Pancreas (tissue), 10 donors: ENCODE measurements at regions not wholly inside any gene's neighbourhood (a gene's known extent, or its start where the extent isn't known, plus 50 kb on each side); places are given as distances from the start of the nearest gene placed in this dataset.

Source experiments
- ATAC-seq, 4 donors: fragments of 200-7000 bp; cut with Tn5 transposase; one replicate each; pipeline versions ENCODE4 v1.8.0 to v1.9.1; 2020; ENCODE audit warnings: mild to moderate bottlenecking in 4 of 4, moderate library complexity in 4 of 4
- DNase-seq, 6 donors: peaks; one replicate each; pipeline ENCODE4 v3.0.0-alpha.2; 2020
- FAIRE-seq: peaks from 2 replicates; lab custom pipeline; 2012; peaks lifted over from hg19 to GRCh38; lab: Jason Lieb, UNC
- H3K27ac ChIP-seq, 4 donors: fragments of 200-600 bp; sonication (generic); 1 replicate in 3 of 4; 2 replicates in 1 of 4; pipeline versions ENCODE4 v1.5.0 to v1.8.0; 2020
- H3K27me3 ChIP-seq, 4 donors: fragments of 200-600 bp; one replicate each; pipeline ENCODE4 v1.8.0; 2021
- H3K36me3 ChIP-seq, 3 donors: fragments of 200-600 bp; sonication (generic) in 1 of 3; one replicate each; pipeline versions ENCODE4 v1.5.0 to v1.8.0; 2020 to 2021
- H3K4me1 ChIP-seq, 3 donors: fragments of 200-600 bp; one replicate each; pipeline ENCODE4 v1.8.0; 2021
- H3K4me3 ChIP-seq, 4 donors: fragments of 200-600 bp; sonication (generic) in 2 of 4; one replicate each; pipeline versions ENCODE4 v1.5.0 to v1.8.0; 2020 to 2021
- H3K9me3 ChIP-seq, 4 donors: fragments of 200-600 bp; one replicate each; pipeline ENCODE4 v1.8.0; 2021
- CTCF ChIP-seq, 4 donors: fragments of 200-600 bp; sonication (generic) in 3 of 4; IDR thresholded peaks; one replicate each; pipeline versions ENCODE4 v1.5.0 to v1.8.0; 2021; ENCODE audit warnings: antibody characterized with exemption in 4 of 4
- WGBS, 2 donors: extraction: QIAGEN DNeasy Blood & Tissue Kit; methylation state at CpG; one replicate each; pipeline ENCODE4 v1.1.7; 2013; 5-methylcytosine and 5-hydroxymethylcytosine counted together
- intact Hi-C, 3 donors: fragments of 100-400 bp; cut with DNase I; formaldehyde crosslinking; loops; one replicate each; pipeline versions ENCODE4 v1.11.1 to v1.14.2; 2022
- donor health status: healthy with polysubstance abuse.
- donor health status: DM: no; HTN: no; CAD: no; lungs with moderate emphysema.
- donor health status: DM: no; HTN: no; CAD: no.
- donor health status: control.
- donor health status: control.
- donor health status: Bipolar disorder and iron deficiency.
- donor health status: DM: yes; HTN: yes; CAD: no.
- donor health status: DM: no; HTN: no; CAD: no.
- donor health status: DM: no; HTN: no; CAD: no.
- donor health status: DM: yes; HTN: yes; CAD: no.

- no peaks in the 10 kb centered on the region for H3K4me1 ChIP-seq
- H3K9me3 ChIP-seq, result no peaks in the 10 kb centered on the region
- intact Hi-C loops, result no loop called here
- no peak for DNase-seq
- H3K27ac ChIP-seq, result no peak overlapping the region
- WGBS, 2 donors, result 57 to 62% methylated on average over 2 of the region's 2 CpGs
- H3K36me3 ChIP-seq, result no peaks in the 10 kb centered on the region
- no peak overlapping the region for H3K4me3 ChIP-seq
- FAIRE-seq, result no peak
- no peaks in the 10 kb centered on the region for H3K27me3 ChIP-seq
- no peak for TF ChIP-seq CTCF (IDR thresholded peaks at IDR 0.05)
- no peak for ATAC-seq
Observed at GRCh38 chr3:117962750-117963149, 1071.9 kb downstream of the IGSF11 start.

GRCh38 chr3:117963858-117964257 is 1070.8 kb downstream of the IGSF11 start:
- no peak for FAIRE-seq

GRCh38 chr3:117964814-117965213 is 1069.8 kb downstream of the IGSF11 start:
- DNase-seq (peak in 3 of 6 donors; percentile 9 to 19 (median 10)), FAIRE-seq (no peak), ATAC-seq (peak in 1 of 4 donors; percentile 74)
- H3K27ac ChIP-seq, result no peak overlapping the region
- H3K9me3 ChIP-seq, result no peaks in the 10 kb centered on the region
- no peaks in the 10 kb centered on the region for H3K36me3 ChIP-seq
- no peaks in the 10 kb centered on the region for H3K27me3 ChIP-seq
- TF ChIP-seq CTCF (IDR thresholded peaks at IDR 0.05), result no peak
- no peak overlapping the region for H3K4me3 ChIP-seq
- intact Hi-C loops, result no loop called here
- H3K4me1 ChIP-seq, result no peaks in the 10 kb centered on the region
- WGBS, 2 donors, result 36 to 57% methylated on average over 4 of the region's 4 CpGs

More at GRCh38 chr3:117963858-117964257, 1070.8 kb downstream of the IGSF11 start:
- Histone ChIP-seq H3K36me3 (no peaks in the 10 kb centered on the region), H3K27me3 (no peaks in the 10 kb centered on the region), H3K9me3 (no peaks in the 10 kb centered on the region), H3K27ac (no peak overlapping the region), H3K4me1 (no peaks in the 10 kb centered on the region), H3K4me3 (no peak overlapping the region)
- intact Hi-C loops, result no loop called here
- no peak for ATAC-seq
- no peak for DNase-seq
- no peak for TF ChIP-seq CTCF (IDR thresholded peaks at IDR 0.05)
- WGBS, 2 donors, result 53 to 64% methylated on average over 2 of the region's 2 CpGs

GRCh38 chr3:117977504-117978228 is 1057.0 kb downstream of the IGSF11 start:
- Histone ChIP-seq H3K4me1 (no peaks in the 10 kb centered on the region), H3K27ac (no peak overlapping the region), H3K4me3 (no peak overlapping the region), H3K36me3 (no peaks in the 10 kb centered on the region), H3K9me3 (no peaks in the 10 kb centered on the region), H3K27me3 (no peaks in the 10 kb centered on the region)
- DNase-seq (no peak), FAIRE-seq (no peak), ATAC-seq (no peak)
- WGBS, 2 donors, result 75 to 77% methylated on average over 3 of the region's 3 CpGs
- no peak for TF ChIP-seq CTCF (IDR thresholded peaks at IDR 0.05)
- intact Hi-C loops, result no loop called here

GRCh38 chr3:117979466-117979865 is 1055.2 kb downstream of the IGSF11 start:
- H3K27me3 ChIP-seq, result no peaks in the 10 kb centered on the region
- no peak overlapping the region for H3K4me3 ChIP-seq
- no peak for TF ChIP-seq CTCF (IDR thresholded peaks at IDR 0.05)
- H3K27ac ChIP-seq, result no peak overlapping the region
- no peaks in the 10 kb centered on the region for H3K36me3 ChIP-seq
- FAIRE-seq (no peak), DNase-seq (no peak), ATAC-seq (no peak)
- intact Hi-C loops, result no loop called here
- no peaks in the 10 kb centered on the region for H3K4me1 ChIP-seq
- no peaks in the 10 kb centered on the region for H3K9me3 ChIP-seq
- WGBS, 2 donors, result 87 to 90% methylated on average over 4 of the region's 4 CpGs
